HCT116 (cell line): ENCODE measurements at regions not wholly inside any gene's neighbourhood (a gene's known extent, or its start where the extent isn't known, plus 50 kb on each side); places are given as distances from the start of the nearest gene placed in this dataset.

ENCODE experiments used
- EZH2 ChIP-seq: fragments of 200-600 bp; sonication (generic); IDR thresholded peaks from 2 replicates; pipeline ENCODE4 v1.6.1; 2017; ENCODE audit warnings: antibody characterized with exemption, mixed run types
- POLR2A ChIP-seq: IDR thresholded peaks from 2 replicates; pipeline ENCODE4 v1.7.0; 2011; ENCODE audit warnings: borderline replicate concordance; ENCODE audit not compliant: insufficient read depth, insufficient read length; ENCODE audit errors: extremely low read depth
- POLR2AphosphoS5 ChIP-seq: IDR thresholded peaks from 2 replicates; pipeline ENCODE4 v1.6.1; 2011; ENCODE audit warnings: mild to moderate bottlenecking, low read depth, low read length, moderate library complexity
- TF ChIP-seq, protein P1 (sequence below), 3 experiments: fragments of 200-600 bp in 1 of 3; sonication (generic) in 1 of 3; IDR thresholded peaks in 2 of 3; conservative IDR thresholded peaks in 1 of 3; 2 replicates each; pipeline ENCODE4 v1.5.1; 2012 to 2017; ENCODE audit warnings: low read depth in 2 of 3, low read length in 2 of 3, antibody characterized with exemption in 1 of 3, borderline replicate concordance in 1 of 3, control low read depth in 1 of 3, mild to moderate bottlenecking in 1 of 3, mixed read lengths in 1 of 3, mixed run types in 1 of 3, moderate library complexity in 1 of 3; ENCODE audit not compliant: insufficient read depth in 1 of 3

DNA sequence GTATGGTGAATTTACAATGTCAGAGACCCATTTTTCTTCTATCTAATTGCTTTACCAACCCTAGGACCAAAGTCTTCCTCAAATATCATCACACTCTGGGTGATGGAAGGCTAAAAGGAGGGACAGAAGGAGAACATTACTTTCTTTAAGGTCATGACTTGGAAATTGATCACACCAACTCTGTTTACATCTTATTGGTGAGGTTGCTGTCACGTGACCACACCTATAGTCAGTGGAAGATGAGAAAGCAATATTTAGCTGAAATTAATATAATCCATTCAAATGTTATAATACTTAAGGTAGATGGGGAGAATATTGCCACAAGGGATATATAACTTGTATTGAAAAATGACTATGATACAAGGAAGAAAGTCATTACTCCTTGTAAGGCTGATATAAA is 183.6 kb upstream of the SMIM30 start:
- no peak for TF ChIP-seq POLR2AphosphoS5
- TF ChIP-seq, protein P1, sequence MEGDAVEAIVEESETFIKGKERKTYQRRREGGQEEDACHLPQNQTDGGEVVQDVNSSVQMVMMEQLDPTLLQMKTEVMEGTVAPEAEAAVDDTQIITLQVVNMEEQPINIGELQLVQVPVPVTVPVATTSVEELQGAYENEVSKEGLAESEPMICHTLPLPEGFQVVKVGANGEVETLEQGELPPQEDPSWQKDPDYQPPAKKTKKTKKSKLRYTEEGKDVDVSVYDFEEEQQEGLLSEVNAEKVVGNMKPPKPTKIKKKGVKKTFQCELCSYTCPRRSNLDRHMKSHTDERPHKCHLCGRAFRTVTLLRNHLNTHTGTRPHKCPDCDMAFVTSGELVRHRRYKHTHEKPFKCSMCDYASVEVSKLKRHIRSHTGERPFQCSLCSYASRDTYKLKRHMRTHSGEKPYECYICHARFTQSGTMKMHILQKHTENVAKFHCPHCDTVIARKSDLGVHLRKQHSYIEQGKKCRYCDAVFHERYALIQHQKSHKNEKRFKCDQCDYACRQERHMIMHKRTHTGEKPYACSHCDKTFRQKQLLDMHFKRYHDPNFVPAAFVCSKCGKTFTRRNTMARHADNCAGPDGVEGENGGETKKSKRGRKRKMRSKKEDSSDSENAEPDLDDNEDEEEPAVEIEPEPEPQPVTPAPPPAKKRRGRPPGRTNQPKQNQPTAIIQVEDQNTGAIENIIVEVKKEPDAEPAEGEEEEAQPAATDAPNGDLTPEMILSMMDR (IDR thresholded peaks at IDR 0.05 in 2 of 3, conservative IDR thresholded peaks at IDR 0.05 in 1 of 3; ENCODE audit: borderline replicate concordance in 1 of 3, insufficient read depth in 1 of 3, low read depth in 2 of 3, low read length in 2 of 3): no peak
- no peak for TF ChIP-seq POLR2A
- no peak for TF ChIP-seq EZH2
